GM18511 (cell line): ENCODE measurements at regions not wholly inside any gene's neighbourhood (a gene's known extent, or its start where the extent isn't known, plus 50 kb on each side); places are given as distances from the start of the nearest gene placed in this dataset.
"Not testable (repeated sequence)": the region's sequence is repeated elsewhere in the genome, so short reads cannot be mapped to it uniquely, and the experiment has no call there.

ENCODE experiments used
- ATAC-seq: cut with Tn5 transposase; IDR thresholded peaks from one replicate; pipeline ENCODE4 v1.9.1; 2021; ENCODE audit warnings: mild to moderate bottlenecking, moderate library complexity; ENCODE audit not compliant: unreplicated experiment

DNA sequence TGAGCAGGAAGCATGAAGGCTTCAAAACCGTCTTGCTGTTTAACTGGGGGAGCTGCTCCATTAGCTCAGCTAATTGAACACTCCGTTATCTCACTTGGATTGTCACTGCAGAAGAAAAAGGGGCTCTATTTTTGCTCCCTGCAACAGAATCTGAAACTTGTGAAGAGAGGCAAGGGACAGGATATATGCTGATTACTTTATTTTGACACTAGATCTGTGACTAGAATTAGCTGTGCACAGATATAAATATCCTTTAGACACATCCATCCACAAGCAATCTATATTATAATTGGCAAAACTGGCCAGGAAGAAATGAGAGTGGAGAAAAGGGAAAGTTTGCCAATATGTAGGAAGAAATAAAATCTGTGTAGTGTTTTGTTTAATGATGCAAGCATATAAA lies 700.1 kb upstream of the CHAC2 start:
- no peak for ATAC-seq

DNA sequence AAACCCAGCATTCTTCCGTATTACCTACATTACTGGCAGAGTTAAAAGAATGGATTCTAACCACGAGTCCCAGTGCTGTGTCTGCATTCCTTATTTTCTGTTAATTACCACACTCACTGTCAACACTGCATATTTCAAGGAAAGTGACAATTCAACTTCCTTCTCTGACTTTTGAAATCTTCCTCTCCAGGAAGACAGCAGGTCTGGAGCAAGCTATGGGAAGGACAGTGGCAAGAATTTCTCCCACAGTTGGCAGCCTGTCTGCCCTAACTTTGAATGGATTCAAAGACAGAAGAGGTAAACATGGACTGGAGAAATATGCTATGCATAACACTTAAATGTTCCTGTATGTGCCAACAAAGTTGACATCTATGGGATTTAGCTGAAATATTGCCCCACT lies 700.5 kb upstream of the CHAC2 start:
- ATAC-seq = no peak

DNA sequence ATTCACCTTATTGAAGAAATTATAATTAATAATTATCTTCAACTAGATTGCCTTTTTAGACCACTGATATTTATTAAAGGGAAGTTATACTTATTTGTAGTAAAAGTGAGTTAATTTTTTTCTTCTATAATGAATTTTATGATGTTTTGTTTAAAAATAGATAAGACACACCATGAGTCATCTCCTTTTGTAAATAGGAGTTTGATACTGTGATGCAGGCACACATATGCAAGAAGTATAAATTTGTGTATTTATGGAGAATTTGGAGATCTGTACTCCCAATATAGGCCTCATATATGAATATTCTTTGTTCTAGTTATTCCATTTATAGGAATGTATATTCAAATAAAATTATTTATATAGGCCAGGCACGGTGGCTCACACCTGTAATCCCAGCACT lies 703.5 kb upstream of the CHAC2 start:
- ATAC-seq = no peak

DNA sequence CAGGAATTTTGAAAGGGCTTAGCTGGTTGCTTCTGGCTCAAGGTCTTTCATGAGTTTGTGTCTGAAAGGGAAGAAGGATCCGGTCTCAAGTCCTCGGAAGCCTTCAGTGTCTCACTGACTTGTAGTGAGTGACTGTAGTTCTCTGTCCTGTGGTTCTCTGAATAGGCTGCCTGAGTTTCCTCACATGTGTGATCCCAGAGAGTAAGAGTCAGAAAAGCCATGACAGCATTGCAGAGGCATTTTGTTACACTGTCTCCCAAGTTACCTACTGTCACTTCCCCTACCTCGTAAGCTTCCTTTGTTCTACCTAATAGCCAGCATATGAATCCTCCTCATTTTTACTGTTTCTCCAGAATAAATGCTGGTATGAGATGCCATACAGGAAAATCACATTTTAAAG lies 709.1 kb upstream of the CHAC2 start:
- ATAC-seq = no peak

DNA sequence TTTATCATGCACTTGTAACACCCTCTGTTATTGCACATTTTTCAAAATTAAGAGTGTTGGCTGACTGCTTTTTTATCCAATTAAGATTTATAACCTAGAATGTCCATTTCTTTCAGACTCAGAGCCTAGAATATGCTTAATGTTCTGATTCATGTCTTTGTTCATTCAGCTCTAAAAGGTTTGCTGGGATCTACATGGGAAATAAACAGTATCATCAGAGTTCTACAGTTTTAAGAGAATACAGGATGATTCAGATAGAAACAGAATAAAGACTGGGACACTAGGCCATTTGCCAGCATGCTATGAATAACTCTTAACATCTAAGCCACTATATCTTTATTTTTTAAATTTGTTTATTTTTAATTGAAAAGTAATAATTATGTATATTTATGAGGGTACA lies 713.7 kb upstream of the CHAC2 start:
- no peak for ATAC-seq

DNA sequence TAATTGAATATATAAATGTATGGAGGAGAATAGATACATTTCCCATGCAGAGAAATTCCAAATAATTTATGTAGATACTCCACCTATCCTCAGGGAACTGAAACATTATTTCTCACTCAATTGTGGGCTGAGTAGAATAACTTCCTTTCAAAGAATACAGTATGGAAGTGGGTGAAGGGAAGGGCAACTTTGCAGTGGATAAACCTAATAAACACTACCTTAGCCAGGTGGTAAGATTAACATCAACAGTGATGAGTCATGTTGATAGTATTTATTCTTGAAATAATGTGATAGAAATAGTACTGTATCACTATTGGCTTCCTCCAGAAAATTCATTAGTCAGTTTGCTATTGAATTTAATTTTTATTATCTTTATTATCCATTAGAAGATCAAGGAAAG lies 716.4 kb upstream of the CHAC2 start:
- ATAC-seq = no peak

DNA sequence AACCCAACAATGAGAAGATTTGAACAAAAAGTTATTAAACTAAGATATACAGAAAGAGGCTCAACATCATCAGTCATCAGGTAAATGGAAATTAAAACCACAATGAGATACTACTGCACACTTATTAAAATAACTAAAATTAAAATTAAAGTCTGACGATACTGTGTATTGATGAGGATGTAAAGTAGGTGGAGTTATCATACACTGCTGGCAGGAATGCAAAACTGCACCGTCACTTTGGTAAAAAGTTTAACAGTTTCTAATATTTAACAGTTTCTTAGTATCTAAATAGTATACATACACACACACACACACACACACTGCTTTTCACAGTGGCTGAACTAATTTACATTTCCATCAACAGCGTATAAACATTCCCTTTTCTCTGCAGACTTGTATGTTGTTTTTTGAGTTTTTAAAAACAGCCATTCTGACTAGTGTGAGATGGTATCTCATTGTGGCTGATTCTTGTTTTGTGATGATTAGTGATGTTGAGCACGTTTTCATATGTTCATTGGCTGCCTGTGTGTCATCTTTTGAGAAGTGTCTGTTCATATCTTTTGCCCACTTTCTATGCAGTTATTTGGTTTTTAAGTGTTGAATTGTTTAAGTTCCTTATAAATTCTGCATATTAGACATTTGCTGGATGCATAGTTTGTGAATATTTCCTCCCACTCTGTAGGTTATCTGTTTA lies 726.9 kb upstream of the CHAC2 start:
- no peak for ATAC-seq

DNA sequence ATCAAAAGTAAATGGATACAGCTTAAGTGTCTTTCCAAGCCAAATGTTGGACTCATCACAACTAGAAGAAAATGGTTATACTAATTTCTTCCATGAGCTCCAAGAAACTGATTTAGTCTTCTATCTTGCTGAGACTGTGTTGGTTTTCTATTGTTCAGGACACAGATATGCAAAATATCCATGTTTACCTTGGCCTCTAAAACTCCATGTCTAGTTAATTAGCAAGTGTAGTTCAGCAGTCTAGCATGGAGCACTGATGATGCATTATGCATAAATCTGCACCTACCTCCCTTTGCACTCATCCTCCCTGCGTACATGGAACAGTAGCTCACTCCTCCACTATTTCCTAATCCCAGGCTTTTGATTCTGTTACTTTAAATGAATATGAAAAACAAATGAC lies 731.4 kb upstream of the CHAC2 start:
- ATAC-seq = no peak

DNA sequence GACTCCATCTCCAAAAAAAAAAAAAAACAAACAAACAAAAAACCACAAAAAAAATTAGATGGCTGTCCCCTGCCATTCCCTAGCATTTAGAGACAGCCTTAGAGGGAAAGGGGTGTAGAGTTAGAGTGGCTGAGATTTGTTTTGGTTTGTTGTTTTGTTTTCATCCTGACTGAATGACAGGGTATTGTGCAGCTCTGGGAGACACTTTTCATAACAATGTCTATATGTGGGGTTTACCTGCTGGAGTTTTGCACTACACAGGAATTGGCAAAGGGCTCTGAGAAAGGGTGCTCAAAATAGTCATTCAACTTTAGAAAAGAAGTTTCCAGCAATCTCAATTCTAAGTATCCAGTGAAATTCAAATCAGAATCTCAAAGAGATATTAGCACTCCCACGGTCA lies 732.5 kb upstream of the CHAC2 start:
- ATAC-seq = no peak

DNA sequence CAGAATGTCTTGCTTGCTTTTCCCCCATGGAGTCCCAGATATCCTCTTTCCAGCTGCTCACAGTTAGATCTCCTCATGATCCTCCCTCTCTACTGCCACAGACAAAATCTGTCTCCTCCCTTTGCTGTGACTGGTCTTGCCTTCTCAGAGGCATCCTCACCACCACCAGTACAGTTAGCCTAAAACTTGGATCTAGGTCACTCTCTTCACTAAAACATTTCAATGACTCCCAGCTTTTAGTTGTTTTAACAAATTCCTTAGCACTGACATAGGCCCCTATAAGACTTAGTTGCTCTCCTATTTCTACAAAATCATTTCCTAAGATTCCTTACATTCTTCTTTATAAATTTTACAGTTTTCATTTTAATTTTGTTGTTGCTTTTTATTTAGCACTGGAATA lies 734.2 kb upstream of the CHAC2 start:
- no peak for ATAC-seq

DNA sequence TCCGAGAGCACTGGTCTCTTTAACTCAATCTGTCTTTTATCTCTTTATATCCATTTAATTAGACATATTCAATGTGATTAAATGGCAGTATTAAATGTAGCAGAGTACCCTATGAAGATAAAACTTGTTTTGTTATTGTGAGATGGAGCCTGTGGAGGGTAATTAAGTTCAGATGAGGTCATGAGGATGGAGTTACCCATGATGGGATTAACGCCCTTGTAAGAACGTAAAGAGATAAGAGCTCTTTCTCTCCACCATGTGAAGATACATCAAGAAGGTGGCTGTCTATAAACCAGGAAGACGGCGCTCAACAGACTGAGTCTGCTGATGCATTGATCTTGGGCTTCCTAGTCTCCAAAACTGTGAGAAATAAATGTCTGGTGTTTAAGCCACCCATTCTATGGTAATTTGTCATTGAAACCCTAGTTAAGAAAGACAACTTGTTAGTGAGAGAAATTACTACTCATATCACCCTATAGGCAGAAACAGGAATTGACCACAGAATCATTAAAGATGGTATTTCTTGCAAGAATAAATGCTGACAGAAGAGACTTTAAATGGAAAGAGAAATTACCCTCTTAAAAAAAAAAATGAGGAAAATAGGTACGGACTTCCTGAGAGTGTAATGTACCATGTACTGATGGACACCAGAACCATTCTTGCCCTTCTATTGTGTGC lies 738.7 kb upstream of the CHAC2 start:
- ATAC-seq = no peak

DNA sequence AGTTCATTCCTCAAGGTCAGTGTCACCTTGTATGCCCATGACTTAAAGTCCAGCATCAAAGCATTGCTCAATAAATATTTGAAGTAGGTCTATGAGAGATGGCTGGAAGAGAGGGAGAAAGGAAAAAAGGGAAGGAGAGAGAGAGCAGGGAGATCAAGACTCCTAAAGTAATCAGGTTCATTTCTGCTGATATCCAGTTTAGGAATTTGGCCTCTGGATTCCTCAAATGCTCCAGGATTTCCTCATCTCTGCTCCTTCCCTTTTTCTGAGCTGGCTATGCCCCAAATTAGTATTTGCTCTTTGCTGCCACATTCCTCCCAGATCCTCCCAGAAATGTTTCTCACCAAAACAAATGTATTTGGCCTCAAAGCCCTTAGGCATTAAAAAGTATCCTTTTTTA lies 739.4 kb upstream of the CHAC2 start:
- no peak for ATAC-seq

DNA sequence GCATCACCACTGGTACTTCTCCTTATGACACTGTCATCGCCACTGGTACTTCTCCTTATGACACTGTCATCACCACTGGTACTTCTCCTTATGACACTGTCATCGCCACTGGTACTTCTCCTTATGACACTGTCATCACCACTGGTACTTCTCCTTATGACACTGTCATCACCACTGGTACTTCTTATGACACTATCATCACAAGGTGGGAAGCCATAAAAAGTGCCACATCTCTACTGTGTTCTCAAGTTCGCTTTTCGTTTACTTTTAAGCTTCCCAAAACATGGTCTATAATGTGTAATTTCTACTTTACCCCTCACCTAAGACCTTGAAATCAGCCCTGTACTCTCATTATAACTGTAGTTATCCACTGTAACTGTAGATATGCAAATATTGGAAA lies 745.4 kb upstream of the CHAC2 start:
- not testable (repeated sequence) for ATAC-seq

DNA sequence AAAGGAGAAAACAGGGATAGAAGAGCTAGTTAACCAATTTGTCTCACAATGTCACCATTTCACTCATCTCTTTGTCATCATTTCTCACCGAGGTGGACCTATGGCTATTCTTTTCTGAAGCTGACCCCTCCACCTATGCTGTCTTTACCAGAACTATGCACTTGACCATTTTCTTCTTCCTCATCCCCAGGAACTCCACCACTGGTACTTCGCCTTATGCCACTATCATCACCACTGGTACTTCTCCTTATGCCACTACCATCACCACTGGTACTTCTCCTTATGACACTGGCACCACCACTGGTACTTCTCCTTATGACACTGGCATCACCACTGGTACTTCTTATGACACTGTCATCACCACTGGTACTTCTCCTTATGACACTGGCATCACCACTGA lies 745.8 kb upstream of the CHAC2 start:
- ATAC-seq = no peak

DNA sequence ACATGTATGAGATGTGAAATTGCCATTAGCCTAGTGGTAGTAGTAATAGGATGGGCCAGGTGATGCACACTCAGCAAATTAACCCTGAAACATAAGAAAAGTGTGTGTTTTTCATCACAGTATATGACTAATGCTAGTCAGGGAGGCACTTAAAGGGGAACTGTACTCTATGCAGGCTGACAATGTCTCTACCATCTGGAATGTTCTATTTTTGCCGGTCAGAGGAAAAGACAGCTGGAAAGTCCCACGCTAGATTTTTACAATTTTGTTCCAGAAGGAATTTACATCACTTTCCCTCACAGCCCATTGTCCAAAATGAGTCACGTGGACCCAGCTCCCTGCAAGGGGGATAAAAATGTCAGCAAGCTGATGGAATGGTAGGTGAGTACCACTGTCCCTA lies 746.3 kb upstream of the CHAC2 start:
- ATAC-seq = no peak

DNA sequence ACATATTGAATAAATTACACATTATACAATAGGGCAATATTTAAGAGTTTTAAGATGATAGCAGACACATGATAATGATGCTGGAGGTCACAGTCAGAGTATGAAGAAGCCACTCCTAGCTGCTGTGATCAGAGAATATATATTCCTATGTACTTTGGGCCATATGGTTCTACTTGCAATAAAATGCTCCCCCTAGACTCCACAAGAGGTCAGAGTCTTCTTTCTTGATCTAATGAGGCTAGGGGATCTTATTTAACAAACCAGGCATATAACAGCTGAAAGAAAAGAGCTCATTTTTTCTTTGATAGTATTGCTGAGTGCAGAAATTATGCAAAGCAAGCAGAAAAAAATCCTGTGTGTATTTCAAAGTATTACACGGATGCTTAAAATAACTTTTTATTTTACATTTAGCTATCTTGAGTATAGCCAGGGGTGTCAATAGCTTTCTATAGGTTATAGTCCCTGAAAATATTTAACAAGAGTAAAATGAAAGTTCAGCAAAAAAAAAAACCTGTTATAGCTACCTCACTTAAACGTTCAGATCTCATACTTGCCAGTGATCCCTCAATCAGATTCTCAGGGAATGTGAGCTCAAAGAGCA lies 748.7 kb upstream of the CHAC2 start:
- no peak for ATAC-seq

DNA sequence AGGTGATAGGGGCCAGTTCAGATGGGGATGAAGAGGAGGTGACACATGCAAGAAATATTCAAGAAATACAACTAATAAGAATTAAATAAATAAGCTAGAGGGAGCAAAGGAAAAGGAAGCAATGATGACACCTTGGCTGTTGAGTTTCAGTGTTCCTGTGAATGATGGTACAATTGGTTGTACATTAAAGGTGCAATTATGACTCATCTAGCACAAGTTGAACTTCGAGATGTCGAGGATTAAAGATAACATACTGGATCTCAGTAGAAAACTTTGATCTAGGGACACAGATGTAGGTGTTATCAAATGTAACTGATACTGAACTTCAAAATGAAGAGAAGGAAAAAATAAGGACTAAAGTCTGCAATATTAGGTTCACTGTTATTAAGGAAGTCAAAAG lies 760.6 kb upstream of the CHAC2 start:
- no peak for ATAC-seq

DNA sequence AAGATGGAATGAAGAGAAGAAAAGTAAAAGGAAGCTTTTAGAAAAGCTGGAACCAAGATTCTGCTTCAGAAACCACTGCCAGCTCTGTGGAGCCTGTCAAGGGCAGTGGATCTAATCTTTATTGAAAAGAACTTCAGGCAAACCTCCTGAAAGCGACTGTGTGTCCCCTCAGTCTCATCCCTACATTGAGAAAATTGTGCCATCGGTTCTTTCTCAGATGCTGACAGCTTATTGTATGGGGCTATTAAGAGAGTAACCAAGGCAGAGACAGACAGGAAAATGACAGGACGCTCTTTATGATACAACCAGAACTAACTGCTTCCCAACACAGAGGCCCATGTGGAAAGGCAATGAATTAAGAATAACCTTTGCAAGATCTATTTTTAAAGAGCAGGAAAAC lies 763.2 kb upstream of the CHAC2 start:
- no peak for ATAC-seq

DNA sequence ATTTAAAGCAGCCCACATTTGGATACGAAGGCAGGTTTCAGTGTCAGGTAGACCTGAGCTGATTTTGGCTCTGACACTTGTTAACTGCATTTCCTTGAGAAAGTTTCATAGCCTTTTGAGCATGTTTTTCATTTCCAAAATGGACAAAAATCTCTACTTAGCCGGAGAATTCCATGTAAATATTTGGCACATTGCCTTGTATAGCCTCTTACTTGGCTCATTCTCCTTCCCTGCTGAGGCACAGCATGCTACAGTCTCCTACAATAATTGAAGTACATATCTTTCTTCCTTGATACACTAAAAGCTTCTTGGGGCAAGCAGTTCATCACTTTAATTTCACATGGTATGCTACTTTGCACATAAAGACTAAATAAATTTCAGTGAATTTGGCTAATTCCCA lies 772.2 kb upstream of the CHAC2 start:
- no peak for ATAC-seq

DNA sequence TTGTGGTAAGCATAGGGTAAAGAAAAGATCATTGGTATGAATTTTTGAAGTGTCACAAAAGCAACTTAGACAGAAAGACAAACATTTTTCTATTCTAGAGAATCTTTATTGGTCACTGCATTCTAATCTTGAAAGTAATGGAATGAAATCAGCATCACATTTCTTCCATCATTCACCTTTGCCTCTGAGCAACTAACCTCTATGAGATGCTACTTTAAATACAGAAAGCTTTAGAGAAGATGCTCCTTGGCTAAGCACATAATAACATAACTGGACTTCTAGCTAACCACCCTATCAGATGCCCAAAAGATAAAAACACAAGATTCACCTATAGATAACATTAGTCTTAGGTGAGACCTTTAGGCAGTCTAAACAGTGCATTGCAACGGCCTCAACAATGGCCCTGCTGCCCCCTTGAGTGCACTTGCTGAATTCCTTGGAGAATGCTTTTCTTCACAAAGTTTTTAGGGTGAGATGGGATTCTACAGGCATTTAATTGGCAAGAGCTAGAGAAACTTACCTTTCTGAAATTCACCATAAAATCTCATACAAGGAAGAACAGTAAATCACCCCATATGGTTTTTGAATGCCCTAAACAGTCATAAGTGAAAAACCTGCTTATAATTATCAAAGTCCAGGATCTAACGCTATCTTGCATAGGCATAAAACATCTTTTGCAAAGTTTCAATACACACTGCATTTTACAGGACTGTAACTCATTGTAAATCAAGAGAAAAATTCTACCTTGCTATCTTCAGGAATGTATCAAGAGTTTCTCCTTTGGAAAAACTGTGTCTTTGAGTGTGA lies 791.3 kb upstream of the CHAC2 start:
- ATAC-seq = peak; percentile 80

DNA sequence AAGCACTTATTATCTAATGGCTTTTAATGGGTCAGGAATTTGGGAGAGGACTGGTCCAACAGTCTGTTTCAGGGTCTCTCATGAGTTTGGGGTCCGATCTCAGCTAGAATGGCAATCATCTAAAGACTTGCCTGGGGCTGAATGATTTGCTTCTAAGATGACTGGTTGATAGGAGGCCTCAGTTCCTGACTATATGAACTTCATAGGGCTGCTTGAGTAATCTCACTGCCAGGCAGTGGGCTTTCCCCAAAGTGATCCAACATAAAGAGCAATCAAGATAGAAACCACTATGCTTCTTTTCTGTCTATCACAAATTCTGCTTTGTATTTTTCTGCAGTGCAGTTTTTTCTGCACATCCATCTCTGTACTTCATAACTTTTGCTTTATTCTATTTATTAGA lies 793.5 kb upstream of the CHAC2 start:
- ATAC-seq = no peak

DNA sequence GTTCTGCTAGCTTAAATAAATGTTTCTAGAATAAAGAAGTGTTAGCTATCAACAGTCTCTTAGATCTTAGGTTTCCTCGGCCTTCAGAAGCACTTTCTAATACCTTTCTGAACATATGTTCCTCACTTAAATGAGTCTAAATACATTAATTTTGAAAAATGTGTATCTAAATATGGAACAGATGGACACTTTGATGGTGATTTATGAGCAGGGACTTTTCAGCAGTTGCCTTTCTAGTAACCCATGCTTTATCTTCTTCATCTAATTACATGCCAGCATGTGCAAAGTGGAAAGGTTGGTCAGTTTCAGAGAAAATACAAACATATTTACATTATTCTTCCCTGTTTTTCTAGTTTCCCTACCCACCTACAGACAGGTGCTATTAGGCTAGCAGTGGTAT lies 797.0 kb upstream of the CHAC2 start:
- no peak for ATAC-seq
